ENCODE measurements at regions not wholly inside any gene's neighbourhood (a gene's known extent, or its start where the extent isn't known, plus 50 kb on each side); places are given as distances from the start of the nearest gene placed in this dataset.
A peak's percentile ranks its signal among the peaks of the same experiment; 100 is the strongest.
"Not testable (repeated sequence)": the region's sequence is repeated elsewhere in the genome, so short reads cannot be mapped to it uniquely, and the experiment has no call there.

GRCh38 chr6:168804331-168804730 lies 363.3 kb downstream of the SMOC2 start:
- Histone ChIP-seq H3K4me3 (ENCODE audit: low read length) (no peak overlapping the region), H3K36me3 (ENCODE audit: control insufficient read depth, insufficient read depth, low read length) (no peaks in the 10 kb centered on the region), H3K4me1 (ENCODE audit: control insufficient read depth, insufficient read depth, low read length) (no peaks in the 10 kb centered on the region), H3K9me3 (ENCODE audit: control insufficient read depth, insufficient read depth, low read length) (no peaks in the 10 kb centered on the region), H3K27ac (ENCODE audit: low read length) (no peak overlapping the region), H3K27me3 (ENCODE audit: control insufficient read depth, insufficient read depth, low read length) (no peaks in the 10 kb centered on the region)
- no peak overlapping the region for H3K27ac Mint-ChIP-seq
- WGBS (ENCODE audit: insufficient coverage): 62% methylated on average over 2 of the region's 2 CpGs
- no peak for TF ChIP-seq CTCF (IDR thresholded peaks at IDR 0.05)
- peaks cover 29% of the 10 kb centered on the region in 2 donors for H3K27me3 Mint-ChIP-seq (ENCODE audit: low read depth in 2 of 2)
- ATAC-seq (no peak), DNase-seq (no peak)
- intact Hi-C loops (cut with micrococcal nuclease): no loop called here
- peaks cover 9 to 11% of the 10 kb centered on the region in 2 donors for H3K4me1 Mint-ChIP-seq
- H3K9me3 Mint-ChIP-seq: peaks cover 2 to 3% of the 10 kb centered on the region in 2 donors
- no peak overlapping the region for H3K4me3 Mint-ChIP-seq
- no peaks in the 10 kb centered on the region for H3K36me3 Mint-ChIP-seq

GRCh38 chr6:168803874-168804273 lies 362.9 kb downstream of the SMOC2 start:
- Histone ChIP-seq H3K27me3 (ENCODE audit: control insufficient read depth, insufficient read depth, low read length) (no peaks in the 10 kb centered on the region), H3K4me3 (ENCODE audit: low read length) (no peak overlapping the region), H3K9me3 (ENCODE audit: control insufficient read depth, insufficient read depth, low read length) (no peaks in the 10 kb centered on the region), H3K27ac (ENCODE audit: low read length) (no peak overlapping the region), H3K4me1 (ENCODE audit: control insufficient read depth, insufficient read depth, low read length) (no peaks in the 10 kb centered on the region), H3K36me3 (ENCODE audit: control insufficient read depth, insufficient read depth, low read length) (no peaks in the 10 kb centered on the region)
- Mint-ChIP-seq H3K36me3 (no peaks in the 10 kb centered on the region), H3K9me3 (peaks cover 2 to 3% of the 10 kb centered on the region in 2 donors), H3K27ac (no peak overlapping the region), H3K4me1 (peaks cover 14 to 16% of the 10 kb centered on the region in 2 donors), H3K4me3 (no peak overlapping the region), H3K27me3 (ENCODE audit: low read depth in 2 of 2) (peaks cover 29% of the 10 kb centered on the region in 2 donors)
- intact Hi-C loops (cut with micrococcal nuclease): no loop called here
- DNase-seq (no peak), ATAC-seq (no peak)
- WGBS (ENCODE audit: insufficient coverage): no CpG with 5 or more reads among the region's 2 CpGs
- no peak for TF ChIP-seq CTCF (IDR thresholded peaks at IDR 0.05)

- ATAC-seq (peak; percentile 47 to 93 (median 58)), DNase-seq (no peak)
- no peak overlapping the region for H3K4me3 ChIP-seq (ENCODE audit: low read length)
- Mint-ChIP-seq H3K4me3 (peak overlapping the region; percentile 25), H3K4me1 (peaks cover 21 to 22% of the 10 kb centered on the region in 2 donors), H3K27me3 (ENCODE audit: low read depth in 2 of 2) (peaks cover 28 to 37% of the 10 kb centered on the region in 2 donors), H3K9me3 (no peaks in the 10 kb centered on the region), H3K36me3 (no peaks in the 10 kb centered on the region), H3K27ac (peak overlapping the region in 1 of 2 donors; percentile 22)
- H3K9me3 ChIP-seq (ENCODE audit: control insufficient read depth, insufficient read depth, low read length): no peaks in the 10 kb centered on the region
- no peak for TF ChIP-seq CTCF (IDR thresholded peaks at IDR 0.05)
- WGBS (ENCODE audit: insufficient coverage): 40% methylated on average over 5 of the region's 5 CpGs
- H3K4me1 ChIP-seq (ENCODE audit: control insufficient read depth, insufficient read depth, low read length): peaks cover 3% of the 10 kb centered on the region
- peaks cover 2% of the 10 kb centered on the region for H3K27me3 ChIP-seq (ENCODE audit: control insufficient read depth, insufficient read depth, low read length)
- no peak overlapping the region for H3K27ac ChIP-seq (ENCODE audit: low read length)
- no peaks in the 10 kb centered on the region for H3K36me3 ChIP-seq (ENCODE audit: control insufficient read depth, insufficient read depth, low read length)
- intact Hi-C loops (cut with micrococcal nuclease): no loop called here
Measured at GRCh38 chr6:168799067-168799466, 358.1 kb downstream of the SMOC2 start.

- WGBS (ENCODE audit: insufficient coverage): 79% methylated on average over 7 of the region's 8 CpGs
- ATAC-seq (no peak), DNase-seq (no peak)
- Histone ChIP-seq H3K9me3 (ENCODE audit: control insufficient read depth, insufficient read depth, low read length) (no peaks in the 10 kb centered on the region), H3K27me3 (ENCODE audit: control insufficient read depth, insufficient read depth, low read length) (peaks cover 2% of the 10 kb centered on the region), H3K36me3 (ENCODE audit: control insufficient read depth, insufficient read depth, low read length) (no peaks in the 10 kb centered on the region), H3K27ac (ENCODE audit: low read length) (no peak overlapping the region), H3K4me3 (ENCODE audit: low read length) (no peak overlapping the region), H3K4me1 (ENCODE audit: control insufficient read depth, insufficient read depth, low read length) (peaks cover 3% of the 10 kb centered on the region)
- Mint-ChIP-seq H3K4me1 (peaks cover 21 to 22% of the 10 kb centered on the region in 2 donors), H3K27ac (no peak overlapping the region), H3K4me3 (no peak overlapping the region), H3K36me3 (no peaks in the 10 kb centered on the region), H3K9me3 (no peaks in the 10 kb centered on the region), H3K27me3 (ENCODE audit: low read depth in 2 of 2) (peaks cover 13 to 16% of the 10 kb centered on the region in 2 donors)
- intact Hi-C loops (cut with micrococcal nuclease): no loop called here
- TF ChIP-seq CTCF (IDR thresholded peaks at IDR 0.05): no peak
Measured at GRCh38 chr6:168796106-168796505, 355.1 kb downstream of the SMOC2 start.

GRCh38 chr6:168795611-168796010 lies 354.6 kb downstream of the SMOC2 start:
- peaks cover 18 to 20% of the 10 kb centered on the region in 2 donors for H3K4me1 Mint-ChIP-seq
- H3K4me3 ChIP-seq (ENCODE audit: low read length); H3K4me1 ChIP-seq (ENCODE audit: control insufficient read depth, insufficient read depth, low read length); H3K27ac ChIP-seq (ENCODE audit: low read length); H3K36me3 Mint-ChIP-seq; H3K27me3 ChIP-seq (ENCODE audit: control insufficient read depth, insufficient read depth, low read length); H3K36me3 ChIP-seq (ENCODE audit: control insufficient read depth, insufficient read depth, low read length); DNase-seq; H3K27ac Mint-ChIP-seq; ATAC-seq; H3K4me3 Mint-ChIP-seq; intact Hi-C loops (cut with micrococcal nuclease); H3K9me3 ChIP-seq (ENCODE audit: control insufficient read depth, insufficient read depth, low read length); H3K9me3 Mint-ChIP-seq: not testable (repeated sequence)
- 61% methylated on average over 4 of the region's 12 CpGs for WGBS (ENCODE audit: insufficient coverage)
- peaks cover 8 to 15% of the 10 kb centered on the region in 2 donors for H3K27me3 Mint-ChIP-seq (ENCODE audit: low read depth in 2 of 2)

All from natural killer cell (primary cell).